A549 (cell line): ENCODE measurements at regions not wholly inside any gene's neighbourhood (a gene's known extent, or its start where the extent isn't known, plus 50 kb on each side); places are given as distances from the start of the nearest gene placed in this dataset.

ENCODE experiments used
- BHLHE40 ChIP-seq: IDR thresholded peaks from 2 replicates; pipeline ENCODE4 v1.6.1; 2012; ENCODE audit warnings: low read depth, low read length, inconsistent platforms
- CHD2 ChIP-seq: fragments of 150-350 bp; IDR thresholded peaks from 2 replicates; pipeline ENCODE4 v1.6.1; 2014; ENCODE audit warnings: low read length; ENCODE audit not compliant: partially characterized antibody
- CTCF ChIP-seq: fragments of >200 bp; sonication (Bioruptor Twin); formaldehyde crosslinking; IDR thresholded peaks from 3 replicates; pipeline ENCODE4 v1.5.1; 2016
- HMGXB4 ChIP-seq: fragments of 250-450 bp; sonication (Bioruptor Pico); IDR thresholded peaks from 2 replicates; pipeline ENCODE4 v1.5.0; 2021; ENCODE audit warnings: mild to moderate bottlenecking, moderate library complexity, borderline replicate concordance
- JUNB ChIP-seq: fragments of >200 bp; sonication (Bioruptor Twin); formaldehyde crosslinking; IDR thresholded peaks from 2 replicates; pipeline ENCODE4 v1.6.1; 2016
- MAX ChIP-seq: IDR thresholded peaks from 2 replicates; pipeline ENCODE4 v1.6.1; 2012
- NFE2L2 ChIP-seq: fragments of 150-350 bp; conservative IDR thresholded peaks from 2 replicates; pipeline ENCODE4 v1.6.1; 2014; ENCODE audit warnings: low read length
- POLR2A ChIP-seq: IDR thresholded peaks from 2 replicates; pipeline ENCODE4 v1.6.1; 2012; ENCODE audit warnings: mild to moderate bottlenecking, low read length
- POLR2AphosphoS2 ChIP-seq: conservative IDR thresholded peaks from 2 replicates; pipeline ENCODE4 v1.6.1; 2012; ENCODE audit warnings: low read length, improper control_type of control experiment, inconsistent platforms
- RAD21 ChIP-seq, 2 experiments: fragments of >200 bp in 1 of 2; sonication (Bioruptor Twin) in 1 of 2; formaldehyde crosslinking in 1 of 2; IDR thresholded peaks in 1 of 2; conservative IDR thresholded peaks in 1 of 2; 2 replicates in 1 of 2; 3 replicates in 1 of 2; pipeline ENCODE4 v1.6.1; 2012 to 2018; ENCODE audit warnings: inconsistent platforms in 1 of 2
- SMC3 ChIP-seq: fragments of >200 bp; sonication (Bioruptor Twin); formaldehyde crosslinking; IDR thresholded peaks from 3 replicates; pipeline ENCODE4 v1.6.1; 2018; ENCODE audit warnings: inconsistent platforms
- TFCP2L1 ChIP-seq: fragments of 250-450 bp; sonication (Bioruptor Pico); IDR thresholded peaks from 2 replicates; pipeline ENCODE4 v1.5.0; 2021; ENCODE audit warnings: mild to moderate bottlenecking
- ZNF302 ChIP-seq: fragments of 250-450 bp; sonication (Bioruptor Pico); IDR thresholded peaks from 2 replicates; pipeline ENCODE4 v1.9.0; 2021; ENCODE audit warnings: inconsistent platforms, mild to moderate bottlenecking, moderate library complexity

- TF ChIP-seq TFCP2L1 (CRISPR knock-in tag) (no peak), CTCF (no peak), JUNB (no peak), POLR2A (no peak), SMC3 (no peak), BHLHE40 (no peak), MAX (no peak), HMGXB4 (no peak), RAD21 (conservative IDR thresholded peaks at IDR 0.05 in 1 of 2, IDR thresholded peaks at IDR 0.05 in 1 of 2) (no peak), ZNF302 (CRISPR knock-in tag) (no peak), POLR2AphosphoS2 (no peak), NFE2L2 (no peak), CHD2 (no peak)
Observed at GRCh38 chrX:20393944-20394343, 127.2 kb upstream of the RPS6KA3 start.
